Inflammatory macrophage treated with lipopolysaccharide for 1 hour (primary cell): ENCODE measurements at regions not wholly inside any gene's neighbourhood (a gene's known extent, or its start where the extent isn't known, plus 50 kb on each side); places are given as distances from the start of the nearest gene placed in this dataset.

Source experiments
- DNase-seq, 2 donors: peaks; one replicate each; pipeline ENCODE4 v3.0.0-alpha.2; 2020 to 2022

DNA sequence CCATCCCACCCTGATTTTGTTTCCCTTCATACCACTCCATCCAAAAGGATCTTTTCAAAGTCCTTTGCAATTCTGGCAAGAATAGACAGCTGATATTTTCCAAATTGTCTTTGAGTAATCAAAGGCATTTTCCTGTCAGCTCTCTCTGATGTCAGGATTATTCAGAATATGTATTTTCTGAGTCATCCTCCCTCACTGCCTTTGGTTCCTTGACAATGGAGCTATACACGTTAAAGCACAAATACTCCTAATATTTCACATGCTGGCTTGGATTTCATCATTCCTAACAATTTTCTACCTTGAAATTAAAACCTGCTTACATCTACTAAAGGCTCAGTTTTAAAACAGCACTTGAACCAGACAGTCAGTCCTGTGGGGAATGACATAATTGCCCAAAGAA, 379.4 kb downstream of the GADD45G start:
- DNase-seq = peak; percentile 40 to 74

DNA sequence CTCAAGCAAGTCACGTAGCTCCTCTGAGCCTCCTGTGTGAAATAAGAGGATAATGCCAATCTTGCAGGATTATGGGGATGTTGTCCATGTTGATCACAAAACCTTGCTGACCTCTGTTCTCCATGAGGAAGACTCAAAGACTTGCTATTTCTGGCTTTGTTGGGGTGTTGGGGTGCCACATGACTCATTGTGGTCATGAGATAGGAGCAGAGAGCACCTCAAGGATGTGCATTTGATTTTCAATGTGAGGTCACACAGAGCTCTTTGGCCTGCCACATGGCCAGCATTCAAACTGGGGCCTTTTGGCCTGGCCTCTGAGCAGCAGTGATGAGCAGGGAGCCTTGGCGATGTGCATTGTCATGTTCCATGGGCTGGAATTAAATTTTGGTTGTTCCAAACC, 380.3 kb downstream of the GADD45G start:
- no peak for DNase-seq

DNA sequence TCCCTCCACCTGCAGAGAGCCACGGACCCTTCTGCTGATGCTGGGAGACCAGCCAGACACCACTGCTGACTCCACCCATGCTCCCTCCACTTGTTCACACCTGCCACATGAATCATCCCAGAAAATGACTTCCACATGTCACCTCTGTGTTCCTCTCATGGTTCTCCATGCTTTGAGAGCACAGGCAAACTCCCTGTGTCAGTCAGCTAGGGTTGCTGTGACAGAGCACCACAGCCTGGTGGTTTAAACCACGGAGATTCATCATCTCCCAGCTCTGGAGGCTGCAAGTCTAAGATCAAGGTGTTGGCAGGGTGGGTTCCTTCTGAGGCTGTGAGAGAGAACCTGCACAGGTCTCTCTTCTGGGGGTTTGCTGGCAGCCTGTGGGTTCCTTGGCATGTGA, 381.4 kb downstream of the GADD45G start:
- DNase-seq = no peak

DNA sequence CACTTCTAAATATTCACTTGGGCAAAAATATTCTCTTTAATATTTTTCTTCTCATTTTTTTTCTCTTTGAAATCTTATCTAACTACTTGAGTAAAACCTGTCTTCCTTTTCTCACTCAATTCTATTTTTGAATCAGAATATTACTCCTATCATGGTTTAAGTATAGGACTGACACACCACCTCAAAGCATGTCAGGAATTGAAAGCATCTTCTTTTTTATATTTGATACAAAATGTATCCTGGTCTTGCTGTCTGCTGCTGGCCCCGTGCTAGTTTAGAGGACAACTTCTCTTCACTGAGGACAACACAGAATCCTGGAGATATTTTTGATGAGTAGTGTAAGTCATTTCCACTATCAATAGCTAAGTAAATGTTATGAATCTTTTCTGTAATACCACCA, 383.6 kb downstream of the GADD45G start:
- DNase-seq = no peak

DNA sequence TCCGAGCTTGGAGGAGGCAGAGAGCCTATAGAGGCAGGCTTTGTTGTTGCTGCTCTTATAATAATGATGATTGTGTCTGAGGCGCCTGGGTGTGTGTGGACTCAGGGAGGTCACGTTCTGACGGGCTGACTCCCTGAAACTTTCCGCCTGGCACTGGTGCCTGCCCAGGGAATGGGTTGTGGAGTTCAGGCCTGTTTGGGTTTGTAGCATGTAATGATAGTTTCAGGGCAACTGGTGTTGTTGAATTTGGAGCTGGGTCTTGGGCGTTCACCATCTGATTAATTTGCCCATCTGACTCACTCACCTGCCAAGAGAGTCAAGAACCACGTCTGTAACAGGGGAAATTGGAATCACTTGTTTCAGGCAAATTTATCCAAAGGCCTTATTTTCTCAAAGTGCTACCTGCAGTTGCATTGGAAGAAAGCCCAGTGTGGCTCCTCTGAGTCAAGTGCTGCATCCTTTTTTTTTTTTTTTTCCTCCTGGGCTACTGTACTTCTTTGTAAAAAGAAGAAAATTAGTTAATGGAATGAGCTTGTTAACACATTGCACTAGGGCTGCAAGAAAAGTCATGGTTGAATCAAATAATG, 386.5 kb downstream of the GADD45G start:
- no peak for DNase-seq

DNA sequence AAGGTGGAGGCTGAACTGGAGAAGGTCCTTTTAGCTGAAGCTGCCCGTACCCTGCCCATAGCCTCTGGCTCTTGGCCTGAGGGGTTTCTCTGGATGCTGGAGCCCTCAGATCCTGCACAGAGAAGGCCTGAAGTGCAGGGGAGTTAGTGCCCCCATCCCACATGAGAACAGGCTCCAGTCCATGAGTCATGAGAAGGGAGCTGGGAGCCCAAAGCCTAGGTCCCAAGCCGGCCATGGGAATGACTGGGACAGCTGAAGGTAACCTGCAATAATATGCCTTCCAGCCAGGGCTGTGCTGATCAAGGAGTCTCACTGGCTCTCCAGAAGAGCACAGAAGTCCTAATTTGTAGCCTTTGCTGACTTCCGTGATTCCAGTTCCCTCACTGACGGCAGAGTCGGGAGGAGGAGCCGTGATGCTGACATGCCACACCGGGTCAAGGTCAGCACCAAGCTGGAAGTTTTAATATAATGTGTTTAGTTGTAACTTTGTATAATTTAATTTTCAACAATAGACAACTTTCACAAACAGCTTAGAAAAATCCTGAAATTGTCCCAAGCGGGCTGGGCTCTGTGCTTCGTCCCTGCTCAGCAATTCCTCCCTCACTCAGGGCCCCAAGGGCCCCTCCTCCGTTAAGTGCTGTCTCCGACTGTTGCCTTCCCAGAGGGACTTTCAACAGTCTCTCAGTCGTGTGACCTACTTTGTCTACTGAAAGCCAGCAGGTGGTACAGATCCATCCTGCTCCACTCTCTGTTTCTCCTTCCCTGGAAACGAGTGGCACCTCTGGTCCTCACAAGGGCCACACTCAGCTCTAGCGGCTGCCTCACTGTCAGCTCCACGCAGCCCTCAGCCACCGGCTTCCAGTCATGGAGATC, 387.8 kb downstream of the GADD45G start:
- no peak for DNase-seq

DNA sequence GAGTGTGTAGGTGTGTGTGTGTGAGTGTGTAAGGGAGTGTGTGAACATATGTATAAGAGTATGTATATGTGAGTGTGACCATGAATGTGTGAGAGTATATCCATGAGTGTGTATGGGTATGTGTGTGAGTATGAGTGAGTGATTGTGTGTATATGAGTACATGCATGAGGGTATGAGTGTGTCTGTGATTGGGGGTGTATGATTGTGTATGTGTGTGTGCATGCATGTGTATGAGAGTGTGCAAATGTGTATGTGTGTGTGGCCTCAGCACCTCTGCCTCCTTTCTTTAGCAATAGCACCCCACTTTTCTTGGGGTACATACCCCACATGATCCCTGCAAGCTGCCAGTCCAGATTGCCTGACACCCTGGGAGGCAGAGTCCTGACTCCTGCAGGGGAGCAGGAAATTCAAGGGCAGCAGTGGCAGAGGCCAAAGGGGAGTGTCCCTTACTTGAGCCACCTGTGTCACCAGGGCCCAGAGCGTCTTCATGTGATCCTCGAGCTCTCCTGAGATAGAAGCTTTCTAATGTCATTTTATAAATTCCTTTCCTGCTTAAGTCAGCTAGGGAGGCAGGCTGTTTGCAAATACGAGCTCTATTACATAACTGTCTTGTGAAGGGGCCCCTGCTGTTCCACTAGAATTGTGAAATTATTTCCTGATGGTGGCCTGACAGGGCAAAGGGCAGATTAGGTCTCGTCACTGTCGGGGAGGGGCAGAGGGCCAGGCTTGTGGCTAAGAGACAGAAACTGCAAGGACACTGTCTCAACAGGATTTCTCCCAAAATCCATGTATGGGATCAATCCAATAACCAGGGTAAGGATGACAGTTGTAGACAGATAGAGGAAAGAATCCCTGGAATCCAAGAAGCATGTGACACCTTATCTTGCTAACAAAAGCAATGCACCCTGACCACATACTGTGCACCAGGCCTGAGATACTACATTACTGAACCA, 389.1 kb downstream of the GADD45G start:
- DNase-seq = peak; percentile 86 to 88

DNA sequence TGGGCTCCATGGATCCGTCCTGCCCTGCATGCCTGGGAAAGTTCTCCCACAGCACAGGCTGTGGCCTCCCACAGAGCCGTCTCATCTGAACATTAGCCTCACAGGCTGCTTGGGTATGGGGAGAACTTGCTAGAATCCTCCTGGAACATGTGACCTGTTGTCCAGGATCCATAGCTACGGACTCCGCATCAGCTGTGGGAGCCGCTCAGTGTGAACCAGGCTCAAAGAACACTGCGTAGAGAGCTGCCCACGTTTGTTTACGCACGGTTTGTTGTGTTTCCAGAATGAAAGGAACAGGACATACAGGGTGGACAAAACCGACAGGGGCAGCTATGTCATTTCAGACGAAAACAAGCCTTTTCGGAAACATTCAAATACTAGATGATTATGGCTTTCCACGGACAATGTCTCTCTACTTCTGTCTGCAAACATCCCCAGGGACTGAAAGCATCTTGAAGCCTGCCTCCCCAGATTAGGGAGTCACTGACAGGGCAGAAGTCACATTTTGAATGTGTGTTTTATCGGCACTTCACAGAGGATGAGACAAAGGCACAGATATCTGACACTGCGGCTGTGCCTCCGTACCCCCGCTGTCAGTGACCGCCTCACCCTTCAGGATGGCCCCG, 390.3 kb downstream of the GADD45G start:
- no peak for DNase-seq

DNA sequence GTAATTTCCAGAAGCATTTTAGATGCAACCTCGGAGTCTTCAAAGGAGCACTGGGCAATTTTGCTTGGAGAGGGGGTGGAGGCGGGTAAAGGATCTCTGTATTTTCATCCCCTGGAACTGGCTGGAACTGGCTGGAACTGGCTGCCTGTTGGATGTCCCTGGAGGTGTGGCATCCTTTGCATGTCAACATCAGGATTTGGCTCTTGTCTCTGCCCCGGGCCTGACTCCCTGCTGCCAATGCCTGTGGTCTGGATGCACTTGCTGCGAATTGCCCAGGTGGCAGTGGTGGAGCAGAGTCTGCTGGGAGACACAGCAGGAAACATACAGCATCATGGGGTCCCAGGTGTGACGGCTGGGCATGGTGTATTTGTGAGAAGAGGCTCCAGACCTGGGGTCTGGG, 391.3 kb downstream of the GADD45G start:
- peak in 1 of 2 donors; percentile 30 for DNase-seq

DNA sequence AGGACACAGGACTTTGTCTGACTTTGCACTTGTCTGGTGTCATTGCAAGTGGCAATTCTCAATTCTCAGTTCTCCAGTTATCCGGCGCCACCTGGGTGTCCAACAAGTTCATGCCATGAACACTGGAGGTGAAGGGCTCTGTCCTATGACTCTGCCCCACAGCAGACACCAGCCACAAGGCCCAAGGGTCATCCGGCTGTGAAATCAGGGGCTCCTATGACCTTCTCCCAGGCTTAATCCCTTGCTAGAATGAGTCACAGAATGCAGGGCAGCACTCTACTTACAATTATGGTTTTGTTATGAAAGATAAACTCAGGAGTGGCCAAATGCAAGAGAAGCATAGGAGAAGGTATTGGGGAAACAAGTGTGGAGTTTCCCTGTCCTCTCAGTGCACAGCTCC, 392.0 kb downstream of the GADD45G start:
- DNase-seq = peak in 1 of 2 donors; percentile 52

DNA sequence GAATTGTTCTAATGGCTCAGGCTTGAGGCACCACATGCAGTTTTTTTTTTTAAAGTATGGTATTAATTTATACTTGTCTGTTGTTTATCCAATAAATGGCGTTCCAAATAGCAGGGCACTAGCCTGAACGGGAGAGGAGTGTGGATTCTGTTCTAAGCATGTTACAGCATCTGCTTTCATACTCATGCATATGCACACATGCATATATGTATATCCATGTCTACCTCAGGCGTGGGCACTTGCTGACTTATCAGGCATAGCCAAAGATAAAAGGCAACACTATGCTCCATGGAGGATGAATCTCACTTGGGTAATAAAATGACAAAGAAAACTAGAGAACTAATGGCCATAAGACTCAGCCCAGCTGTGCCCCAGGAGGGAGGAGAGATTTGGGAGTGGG, 393.8 kb downstream of the GADD45G start:
- DNase-seq = no peak

DNA sequence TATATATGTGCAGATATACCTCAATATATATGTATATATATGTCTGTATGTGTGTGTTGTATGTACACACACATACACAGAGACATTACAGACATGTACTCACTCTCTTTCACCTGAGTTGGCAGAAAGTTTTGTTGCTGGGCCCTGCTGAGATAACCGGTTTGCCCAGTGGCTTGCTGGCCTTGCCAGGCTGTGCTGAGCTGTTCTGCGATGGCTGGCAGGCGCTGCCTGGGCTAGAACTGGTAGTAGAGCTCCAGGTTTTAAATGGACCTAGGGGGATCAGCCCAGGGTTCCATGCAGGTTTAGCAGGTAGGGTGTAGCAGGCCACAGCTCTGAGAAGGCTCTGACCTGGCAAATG, 394.3 kb downstream of the GADD45G start:
- no peak for DNase-seq

DNA sequence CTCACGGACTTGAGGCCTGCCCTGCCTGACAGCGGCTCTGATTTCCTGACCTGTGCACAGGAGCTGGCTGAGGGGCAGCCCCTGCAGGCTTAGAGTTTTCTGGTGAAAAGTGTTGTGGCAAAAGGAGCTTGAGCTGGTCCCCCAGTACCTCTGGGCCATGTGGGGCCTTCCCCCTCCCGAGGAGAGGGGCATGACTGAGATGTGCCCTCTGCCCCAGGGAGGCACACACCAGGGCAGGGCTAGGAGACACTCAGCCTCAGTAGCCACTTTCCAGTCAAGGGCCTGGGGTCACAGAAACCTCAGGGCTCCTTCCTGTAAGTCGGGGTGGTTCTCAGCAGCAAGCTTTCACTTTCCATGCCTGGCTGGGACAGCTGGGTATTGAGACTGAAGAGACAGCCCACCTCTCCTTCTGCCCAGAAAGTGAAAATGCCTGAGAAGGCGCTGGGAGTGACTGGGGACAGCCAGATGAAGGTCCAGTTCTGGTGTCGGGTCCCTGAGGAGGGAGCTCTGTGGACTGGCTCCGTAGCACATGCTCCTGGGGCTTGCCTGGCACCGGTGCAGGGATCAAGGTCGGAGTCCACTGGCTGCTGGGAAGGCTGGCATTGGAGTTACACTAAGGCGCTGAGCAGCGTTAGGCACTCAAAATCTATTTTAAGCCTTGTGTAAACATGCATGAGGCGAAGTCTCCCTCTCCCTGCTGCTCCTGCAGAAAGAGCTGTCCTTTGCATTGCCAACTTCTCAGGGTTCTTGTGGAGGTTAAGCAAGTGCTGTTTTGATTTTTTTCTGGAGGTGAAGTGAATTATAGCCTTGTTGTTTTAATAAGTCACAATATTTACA, 394.9 kb downstream of the GADD45G start:
- peak; percentile 50 to 65 for DNase-seq

DNA sequence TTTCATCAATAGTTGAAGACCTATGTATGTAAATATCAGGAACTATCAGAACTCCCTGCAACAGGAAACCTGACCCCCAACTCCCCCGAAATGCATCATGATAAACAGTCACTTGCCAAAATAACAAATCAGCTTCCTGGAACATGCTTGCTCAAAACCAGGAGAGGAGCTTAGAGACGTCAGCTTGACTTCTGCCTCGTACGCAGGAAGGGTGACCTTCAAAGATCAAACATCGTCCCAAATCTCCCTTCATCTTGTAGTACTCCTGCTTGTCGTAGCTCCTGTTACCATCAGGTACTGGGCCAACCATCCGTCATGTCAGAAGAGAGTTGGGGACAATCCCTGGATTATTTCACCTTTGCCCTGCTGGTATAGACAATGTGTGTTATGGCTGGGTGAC, 396.1 kb downstream of the GADD45G start:
- no peak for DNase-seq

DNA sequence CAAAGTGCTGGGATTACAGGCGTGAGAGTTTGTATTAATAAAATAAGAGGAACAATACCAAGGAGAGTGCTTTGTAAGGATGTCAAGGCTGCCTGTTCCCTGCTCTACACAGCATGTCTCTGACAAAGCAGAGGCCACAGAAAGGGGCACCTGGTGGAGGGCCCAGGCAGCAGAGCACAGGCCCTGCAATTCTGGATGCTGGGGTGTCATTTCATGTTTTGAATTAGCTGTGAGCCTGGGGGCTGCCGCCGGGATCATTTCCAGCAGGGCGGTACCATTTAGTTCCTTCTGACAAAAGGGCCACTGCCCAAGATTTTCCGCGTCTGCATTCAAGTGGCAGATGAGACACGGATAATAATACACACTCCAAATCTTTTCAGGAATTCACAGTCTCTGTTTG, 396.9 kb downstream of the GADD45G start:
- DNase-seq = no peak

DNA sequence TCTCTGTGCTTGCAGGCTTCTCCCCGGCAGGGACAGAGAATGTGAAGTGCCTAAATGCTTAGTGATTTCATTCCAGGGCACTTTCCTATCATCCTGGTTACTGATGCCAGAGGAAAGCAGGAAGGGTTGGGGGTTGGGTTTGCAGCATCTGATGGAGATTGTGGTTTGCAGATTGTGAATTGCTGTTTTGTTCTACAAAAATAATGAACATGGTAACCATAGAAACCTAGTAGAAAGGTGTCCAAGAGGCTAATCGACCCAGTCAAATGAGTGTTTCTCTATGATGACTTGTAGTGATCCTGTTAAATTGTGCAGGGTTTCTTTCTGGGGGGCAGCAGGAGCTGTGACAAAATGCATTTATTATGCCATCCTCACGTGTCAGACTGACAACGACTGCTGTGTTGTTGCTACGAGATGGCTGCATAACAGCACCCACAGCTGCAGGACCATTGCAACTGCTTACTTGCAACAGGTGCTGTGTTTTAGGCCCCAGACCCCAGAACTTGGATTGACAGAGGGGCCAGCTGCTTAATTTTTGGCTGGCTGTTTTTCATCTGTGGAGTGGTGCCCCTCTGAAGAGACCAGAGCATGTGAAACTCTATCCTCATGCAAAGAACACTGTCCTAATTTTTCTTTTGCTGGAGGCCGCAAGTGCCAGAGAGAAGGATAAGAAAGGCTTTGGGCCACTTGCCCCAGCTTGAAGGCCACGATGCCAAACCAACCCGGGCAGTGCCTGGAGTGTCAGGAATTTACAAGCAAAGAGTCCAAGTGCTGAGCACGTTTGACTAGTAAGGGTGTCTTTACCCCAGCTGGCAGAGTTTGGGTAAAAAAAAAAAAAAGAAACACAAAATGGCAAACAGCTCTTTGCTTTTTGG, 397.8 kb downstream of the GADD45G start:
- DNase-seq = no peak

DNA sequence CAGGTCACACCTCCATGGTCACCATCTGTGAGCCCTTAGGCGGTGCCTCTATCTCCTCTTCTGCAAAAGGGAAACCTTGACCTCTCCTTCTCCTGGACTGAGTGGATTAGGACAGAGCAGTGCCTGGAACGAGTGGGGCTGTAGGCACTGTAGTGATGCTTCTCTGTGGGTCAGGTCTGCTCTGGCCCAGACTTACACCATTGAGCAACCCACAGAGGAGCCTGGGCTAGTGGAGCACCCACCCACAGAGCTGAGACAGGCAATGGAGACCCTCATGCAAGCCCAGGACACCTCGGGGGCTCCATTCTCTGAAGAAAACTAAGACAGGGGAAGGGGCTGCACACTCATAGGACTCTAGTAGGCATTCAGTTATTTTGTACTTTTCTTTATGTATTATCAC, 400.6 kb downstream of the GADD45G start:
- no peak for DNase-seq

DNA sequence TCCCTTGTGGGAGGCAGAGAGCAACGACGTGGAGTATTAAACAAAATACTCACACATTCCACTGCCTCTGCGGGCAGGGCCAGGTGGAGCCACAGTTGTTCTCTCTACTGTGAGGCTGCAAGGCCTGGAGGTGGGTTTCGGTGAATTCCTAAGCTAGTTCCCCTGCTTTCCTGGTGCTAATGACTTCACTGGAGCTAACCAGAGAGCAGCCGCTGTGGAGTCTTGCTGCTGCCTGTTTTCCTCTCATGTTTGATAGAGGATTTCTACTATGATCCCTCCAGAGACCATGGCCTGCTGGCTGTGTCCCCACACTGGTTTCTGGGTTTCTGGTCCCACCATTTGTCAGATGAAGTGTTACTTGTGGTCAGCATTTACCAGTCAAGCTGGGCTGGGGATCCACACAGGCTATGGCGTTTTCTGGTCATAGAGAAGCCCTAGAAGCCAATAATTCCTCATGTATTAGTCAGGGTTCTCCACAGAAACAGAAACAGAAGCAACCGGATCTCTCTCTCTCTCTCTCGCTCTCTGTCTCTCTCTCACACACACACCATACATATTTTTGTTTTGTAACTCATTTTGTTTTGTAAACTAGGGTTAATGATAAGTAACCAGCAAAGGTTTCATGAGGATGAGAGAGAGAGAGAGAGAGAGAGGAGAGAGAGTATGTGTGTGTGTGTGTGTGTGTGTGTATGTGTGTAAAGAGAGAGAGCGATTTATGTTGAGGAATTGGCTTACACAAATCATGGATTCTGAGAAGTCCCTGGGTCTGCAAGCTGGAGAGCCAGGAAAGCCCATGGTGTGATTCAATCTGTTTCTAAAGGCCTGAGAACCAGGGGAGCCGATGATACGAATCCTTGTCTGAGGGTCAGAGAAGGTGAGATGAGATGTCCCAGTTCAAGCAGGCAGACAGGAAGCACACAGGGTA, 403.0 kb downstream of the GADD45G start:
- no peak for DNase-seq

DNA sequence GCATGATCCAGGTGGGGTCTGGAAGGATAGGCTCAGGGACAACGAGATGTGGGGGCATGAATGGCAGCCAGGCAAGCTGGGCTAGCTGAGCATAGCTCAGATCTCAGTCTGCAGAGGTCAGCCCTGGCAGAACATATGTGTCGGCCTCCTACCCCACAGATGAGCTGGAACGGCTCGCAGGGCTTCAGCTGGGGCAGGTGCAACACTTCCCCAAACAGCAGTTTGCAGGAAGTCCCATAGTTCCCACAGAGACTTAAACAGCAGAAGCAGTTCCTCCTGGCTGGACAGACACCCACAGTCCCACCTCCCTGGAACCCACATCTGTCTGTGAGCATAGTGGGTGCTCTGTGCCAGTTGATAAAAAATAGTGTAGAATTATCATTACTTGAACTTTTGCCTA, 404.6 kb downstream of the GADD45G start:
- DNase-seq = peak in 1 of 2 donors; percentile 35

DNA sequence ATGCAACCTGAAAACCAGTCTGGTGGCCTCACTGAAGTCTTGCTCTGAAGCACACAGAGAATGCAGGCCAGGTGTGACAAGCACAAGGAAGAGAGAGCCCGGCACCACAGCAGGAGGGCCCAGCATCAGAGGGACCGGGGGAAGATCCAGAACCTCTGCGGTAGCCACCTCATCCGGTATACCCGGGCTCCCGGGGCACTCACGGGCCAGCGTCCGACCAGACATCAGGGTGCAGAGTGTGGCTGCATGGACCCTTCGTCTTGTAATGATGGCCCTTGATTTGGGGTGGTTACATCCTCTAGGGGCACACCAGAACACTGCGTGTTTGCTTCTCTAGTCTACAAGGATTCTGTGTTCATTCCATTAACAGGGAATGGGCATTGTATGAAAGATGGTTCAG, 406.0 kb downstream of the GADD45G start:
- DNase-seq = no peak
